ENCODE measurements at regions not wholly inside any gene's neighbourhood (a gene's known extent, or its start where the extent isn't known, plus 50 kb on each side); places are given as distances from the start of the nearest gene placed in this dataset.
"Not testable (repeated sequence)": the region's sequence is repeated elsewhere in the genome, so short reads cannot be mapped to it uniquely, and the experiment has no call there.

- no peak overlapping the region for H3K4me3 ChIP-seq
- DNase-seq (ENCODE audit: low spot score) = no peak
- TF ChIP-seq CREB1 (CRISPR knock-in tag; IDR thresholded peaks at IDR 0.05; ENCODE audit: low read depth) (no peak), ZNF114 (CRISPR knock-in tag; IDR thresholded peaks at IDR 0.05) (no peak), EZH2 (IDR thresholded peaks at IDR 0.05; ENCODE audit: low read depth, unreplicated experiment) (no peak)
- no peaks in the 10 kb centered on the region; the same call in 1 of the 2 replicates for H3K4me1 ChIP-seq (ENCODE audit: insufficient read depth)
- H3K27me3 ChIP-seq (ENCODE audit: insufficient read depth) = no peaks in the 10 kb centered on the region
- H3K79me2 ChIP-seq (replicated peaks; ENCODE audit: insufficient read depth) = no peaks in the 10 kb centered on the region
- no peak for ATAC-seq
- no peaks in the 10 kb centered on the region; the same call in 2 of the 3 replicates for H3K9me3 Mint-ChIP-seq
- no peaks in the 10 kb centered on the region for H3F3A ChIP-seq (replicated peaks; ENCODE audit: low read depth)
- H3K4me2 ChIP-seq = no peak overlapping the region
- 0 out of 2 replicates have a peak, but pooled peaks cover 12% of the 10 kb centered on the region for H3K9me2 ChIP-seq (ENCODE audit: insufficient read depth)
- no peak overlapping the region for H3K4me3 Mint-ChIP-seq
- no peaks in the 10 kb centered on the region for H3K36me3 ChIP-seq (ENCODE audit: insufficient read depth)
- no peaks in the 10 kb centered on the region for H4K20me1 ChIP-seq (replicated peaks; ENCODE audit: insufficient read depth)
- no peaks in the 10 kb centered on the region for H3K4me1 Mint-ChIP-seq
- H3K27ac ChIP-seq (ENCODE audit: low read depth) = no peak overlapping the region
- no peaks in the 10 kb centered on the region for H3K27me3 Mint-ChIP-seq (ENCODE audit: insufficient read depth, low read depth, poor library complexity)
- peak overlapping the region; percentile 59; the same call in 1 of the 2 replicates for H2AFZ ChIP-seq
- no peak overlapping the region for H3K27ac Mint-ChIP-seq
- H3K36me3 Mint-ChIP-seq (ENCODE audit: low read depth) = no peaks in the 10 kb centered on the region
Observed at GRCh38 chr5:93219641-93220145, 361.3 kb downstream of the NR2F1-AS1 start.

- H3K27me3 Mint-ChIP-seq (ENCODE audit: insufficient read depth, low read depth, poor library complexity); H3K36me3 ChIP-seq (ENCODE audit: insufficient read depth); ATAC-seq; H3K4me1 ChIP-seq (ENCODE audit: insufficient read depth); H3K4me3 Mint-ChIP-seq; H3K4me3 ChIP-seq; H3K4me1 Mint-ChIP-seq; H3K27me3 ChIP-seq (ENCODE audit: insufficient read depth); H3K79me2 ChIP-seq (replicated peaks; ENCODE audit: insufficient read depth); H3K27ac ChIP-seq (ENCODE audit: low read depth); H3K9me3 Mint-ChIP-seq; DNase-seq (ENCODE audit: low spot score); H3K36me3 Mint-ChIP-seq (ENCODE audit: low read depth); H3K4me2 ChIP-seq; H3K9me2 ChIP-seq (ENCODE audit: insufficient read depth); H3K27ac Mint-ChIP-seq; H3F3A ChIP-seq (replicated peaks; ENCODE audit: low read depth); H4K20me1 ChIP-seq (replicated peaks; ENCODE audit: insufficient read depth): not testable (repeated sequence)
- H2AFZ ChIP-seq = peak overlapping the region; percentile 59; the same call in 1 of the 2 replicates
Observed at GRCh38 chr5:93213111-93213794, 367.8 kb downstream of the NR2F1-AS1 start.

GRCh38 chr5:93209476-93209875 lies 371.5 kb downstream of the NR2F1-AS1 start:
- H3K4me3 Mint-ChIP-seq = no peak overlapping the region
- H3K27ac ChIP-seq (ENCODE audit: low read depth) = no peak overlapping the region
- TF ChIP-seq ZNF462 (CRISPR knock-in tag; IDR thresholded peaks at IDR 0.05) (no peak), EZH2phosphoT487 (IDR thresholded peaks at IDR 0.05; ENCODE audit: unreplicated experiment) (no peak), REST (IDR thresholded peaks at IDR 0.05; ENCODE audit: unreplicated experiment) (no peak), EZH2 (IDR thresholded peaks at IDR 0.05; ENCODE audit: low read depth, unreplicated experiment) (no peak)

More at GRCh38 chr5:93209476-93209875, 371.5 kb downstream of the NR2F1-AS1 start:
- Histone ChIP-seq H2AFZ (no peak overlapping the region), H4K20me1 (replicated peaks; ENCODE audit: insufficient read depth) (no peaks in the 10 kb centered on the region), H3K27me3 (ENCODE audit: insufficient read depth) (no peaks in the 10 kb centered on the region), H3K79me2 (replicated peaks; ENCODE audit: insufficient read depth) (no peaks in the 10 kb centered on the region), H3K4me1 (ENCODE audit: insufficient read depth) (no peaks in the 10 kb centered on the region), H3K4me2 (no peak overlapping the region), H3K9me2 (ENCODE audit: insufficient read depth) (no peaks in the 10 kb centered on the region), H3K36me3 (ENCODE audit: insufficient read depth) (no peaks in the 10 kb centered on the region), H3F3A (replicated peaks; ENCODE audit: low read depth) (no peaks in the 10 kb centered on the region), H3K4me3 (no peak overlapping the region)
- Mint-ChIP-seq H3K36me3 (ENCODE audit: low read depth) (no peaks in the 10 kb centered on the region), H3K27me3 (ENCODE audit: insufficient read depth, low read depth, poor library complexity) (no peaks in the 10 kb centered on the region), H3K4me1 (peaks cover 5% of the 10 kb centered on the region), H3K27ac (no peak overlapping the region), H3K9me3 (peaks cover 2% of the 10 kb centered on the region; the same call in 1 of the 3 replicates)
- DNase-seq (ENCODE audit: low spot score) (no peak), ATAC-seq (no peak)

Measured in GM23338 (cell line).